ENCODE measurements at regions not wholly inside any gene's neighbourhood (a gene's known extent, or its start where the extent isn't known, plus 50 kb on each side); places are given as distances from the start of the nearest gene placed in this dataset.

- no peak for TF ChIP-seq POLR2A (IDR thresholded peaks at IDR 0.05)
- TF ChIP-seq CTCF (IDR thresholded peaks at IDR 0.05), result no peak
- peak in 1 of 2 donors; percentile 17 for TF ChIP-seq EP300 (IDR thresholded peaks at IDR 0.05)
Measured at GRCh38 chrX:123803331-123803983, 56.4 kb upstream of the XIAP start.
